ENCODE measurements at regions not wholly inside any gene's neighbourhood (a gene's known extent, or its start where the extent isn't known, plus 50 kb on each side); places are given as distances from the start of the nearest gene placed in this dataset.

GRCh38 chr6:8670792-8671191 is 235.4 kb upstream of the SLC35B3 start:
- no peak for DNase-seq

DNA sequence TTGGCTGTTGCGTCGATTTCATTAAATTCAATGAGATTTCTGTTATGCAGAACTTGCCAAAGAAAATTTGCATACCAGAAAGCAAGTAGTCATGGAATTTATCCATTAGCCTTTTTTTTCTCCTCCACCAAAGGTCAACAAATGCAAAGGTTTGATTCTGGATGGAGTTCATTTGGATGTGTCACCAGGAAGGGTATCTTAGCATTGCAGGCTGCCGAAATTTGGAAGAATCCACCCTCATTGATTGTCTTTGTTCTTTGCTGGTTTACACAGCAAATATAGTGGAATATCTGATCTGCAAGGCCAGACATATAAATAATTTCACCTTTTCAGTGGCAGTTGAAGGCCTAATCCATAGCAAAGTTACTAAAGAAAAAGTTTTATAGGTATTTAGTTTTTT is 229.4 kb upstream of the SLC35B3 start:
- no peak for DNase-seq

DNA sequence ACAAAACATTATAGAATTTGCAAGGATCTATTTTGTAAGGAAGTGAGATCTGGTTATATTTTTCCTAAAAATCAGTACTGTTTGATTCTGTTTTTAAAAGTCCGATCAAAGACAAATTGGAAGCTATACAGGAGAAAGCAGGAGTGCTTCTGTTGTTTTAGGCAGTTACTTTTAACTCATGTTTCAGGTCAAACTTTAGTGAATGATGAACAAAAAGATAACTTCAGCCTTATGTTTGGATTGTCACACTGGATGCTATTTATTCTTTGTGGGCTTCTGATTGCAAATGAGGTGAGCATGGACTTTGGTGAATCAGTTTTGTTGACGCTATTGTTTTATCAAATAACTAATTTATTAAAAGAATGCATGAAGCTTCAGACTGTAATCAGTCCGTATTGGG is 228.7 kb upstream of the SLC35B3 start:
- no peak for DNase-seq

- DNase-seq = no peak
Observed at GRCh38 chr6:8659404-8660189, 224.3 kb upstream of the SLC35B3 start.

DNA sequence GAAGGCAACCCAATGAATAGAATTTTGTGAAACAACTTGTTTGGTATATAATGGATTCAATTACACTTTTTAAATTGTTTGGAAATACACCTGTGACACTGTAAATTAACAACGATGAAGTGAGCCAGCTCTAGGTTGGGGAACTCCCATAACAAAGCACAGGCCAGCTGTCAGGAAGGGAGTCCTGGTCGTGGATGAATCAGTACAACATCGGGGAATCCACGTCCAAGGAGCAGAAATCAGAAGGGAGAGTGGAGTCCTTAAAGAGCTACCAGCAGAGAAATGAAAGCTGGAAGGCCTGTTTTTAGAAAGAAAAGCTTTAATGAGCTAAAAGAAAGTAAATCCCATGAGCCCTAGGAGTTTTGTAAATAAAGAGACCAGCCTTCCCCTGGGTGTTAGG is 223.1 kb upstream of the SLC35B3 start:
- DNase-seq = no peak

GRCh38 chr6:8657522-8657921 is 222.2 kb upstream of the SLC35B3 start:
- DNase-seq = no peak

- DNase-seq = no peak
Observed at GRCh38 chr6:8655670-8656454, 220.5 kb upstream of the SLC35B3 start.

DNA sequence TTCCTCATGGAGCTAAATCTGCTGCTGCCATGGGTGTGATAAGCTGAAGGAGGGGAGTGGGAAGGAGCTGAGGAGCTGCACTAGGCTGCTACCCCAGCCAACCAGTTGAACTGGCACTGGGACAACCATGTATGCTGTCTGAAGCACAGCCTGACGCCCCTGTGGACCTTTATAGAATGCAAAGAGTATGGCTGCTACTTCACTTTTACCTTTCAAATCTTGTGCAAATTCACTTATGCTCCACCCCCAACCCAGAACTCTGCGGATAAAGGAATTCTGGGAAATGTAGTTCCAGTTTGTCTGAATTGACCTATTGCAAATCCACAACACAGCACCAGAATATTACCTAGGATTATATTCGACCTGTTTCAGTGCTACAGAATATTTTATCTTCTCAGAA is 217.4 kb upstream of the SLC35B3 start:
- DNase-seq = no peak

GRCh38 chr6:8651998-8652397 is 216.7 kb upstream of the SLC35B3 start:
- DNase-seq = no peak

DNA sequence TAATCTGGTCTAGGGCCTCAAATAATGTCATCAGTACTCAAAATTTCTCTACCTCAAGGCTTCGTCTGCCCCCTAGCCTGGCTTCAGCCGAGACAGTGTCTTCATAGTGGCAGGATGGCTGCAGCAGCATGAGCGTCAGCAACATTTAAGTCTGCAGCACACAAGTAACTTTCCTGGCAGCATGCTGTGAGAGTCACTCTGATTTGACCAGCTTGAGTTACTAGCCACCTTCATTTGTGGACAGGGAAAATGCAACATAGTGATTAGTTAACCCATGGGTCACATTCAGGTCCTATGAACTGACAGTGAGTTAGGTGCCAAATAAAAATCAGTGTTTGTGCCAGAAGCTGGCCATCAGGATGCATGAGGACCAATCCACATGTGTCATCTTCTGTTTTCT is 209.9 kb upstream of the SLC35B3 start:
- no peak for DNase-seq

DNA sequence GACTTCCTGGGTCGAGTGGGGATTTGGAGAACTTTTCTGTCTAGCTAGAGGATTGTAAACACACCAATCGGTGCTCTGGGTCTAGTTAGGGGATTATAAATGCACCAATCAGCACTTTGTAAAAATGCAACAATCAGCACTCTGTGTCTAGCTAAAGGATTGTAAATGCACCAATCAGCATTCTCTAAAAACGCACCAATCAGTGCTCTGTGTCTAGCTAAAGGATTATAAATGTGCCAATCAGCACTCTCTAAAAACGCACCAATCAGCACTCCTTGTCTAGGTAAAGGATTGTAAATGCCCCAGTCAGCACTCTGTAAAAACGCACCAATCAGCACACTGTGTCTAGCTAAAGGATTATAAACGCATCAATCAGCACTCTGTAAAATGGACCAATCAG is 209.0 kb upstream of the SLC35B3 start:
- no peak for DNase-seq

DNA sequence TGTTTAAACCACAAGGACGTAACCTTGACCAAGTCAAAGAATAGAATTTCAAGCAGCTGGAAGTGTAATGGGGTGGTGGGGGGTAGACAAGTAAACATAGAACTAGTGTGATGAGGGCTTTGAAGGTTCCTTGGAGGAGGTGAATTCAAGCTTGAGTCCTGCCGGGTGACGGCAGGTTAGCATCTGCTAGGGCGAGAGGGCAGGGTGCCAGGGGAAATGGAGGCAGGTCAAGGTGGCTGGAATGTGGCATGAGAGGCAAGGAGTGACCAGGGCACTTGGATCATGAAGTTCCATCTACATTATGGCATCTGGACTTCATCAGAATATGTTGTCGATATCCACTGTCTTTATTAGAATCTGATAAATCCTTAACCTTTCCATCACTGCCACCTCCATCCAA is 207.5 kb upstream of the SLC35B3 start:
- DNase-seq = no peak

GRCh38 chr6:8642131-8642530 is 206.8 kb upstream of the SLC35B3 start:
- no peak for DNase-seq

DNA sequence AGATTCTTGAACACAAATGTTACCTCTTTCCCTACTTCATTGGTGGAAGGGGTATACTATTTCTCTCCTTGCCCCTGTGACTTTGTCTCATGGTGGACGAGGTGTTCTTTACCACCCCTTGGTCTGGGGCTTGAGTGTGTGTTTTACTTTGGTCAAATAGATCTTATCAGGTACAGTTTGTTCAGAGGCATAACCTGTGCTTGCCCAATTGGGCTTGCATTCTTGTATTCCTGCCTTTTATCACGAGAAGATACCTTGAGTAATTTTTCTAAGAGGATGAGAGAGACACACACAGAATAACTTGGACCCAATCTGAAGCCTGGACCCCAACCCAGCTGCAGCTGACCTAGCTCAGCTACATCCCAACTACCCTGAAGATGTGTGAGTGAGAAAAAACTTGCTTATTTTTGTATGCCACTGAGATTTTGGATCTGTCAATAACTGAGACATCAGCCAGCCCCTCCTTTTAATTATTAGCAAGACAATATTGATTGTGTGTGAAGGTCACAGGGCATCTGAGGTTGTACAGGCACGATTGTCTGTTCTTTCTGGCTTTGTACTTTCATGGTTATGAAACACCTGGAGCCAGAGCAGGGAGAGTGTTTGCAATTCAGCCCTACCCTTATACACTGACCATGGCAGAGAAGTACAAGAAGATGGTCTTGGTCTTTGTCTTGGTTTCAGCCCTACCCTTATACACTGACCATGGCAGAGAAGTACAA is 204.7 kb upstream of the SLC35B3 start:
- no peak for DNase-seq

- no peak for DNase-seq
Observed at GRCh38 chr6:8637896-8638597, 202.7 kb upstream of the SLC35B3 start.

GRCh38 chr6:8633762-8634161 is 198.4 kb upstream of the SLC35B3 start:
- no peak for DNase-seq

GRCh38 chr6:8628736-8629135 is 193.4 kb upstream of the SLC35B3 start:
- DNase-seq = no peak

DNA sequence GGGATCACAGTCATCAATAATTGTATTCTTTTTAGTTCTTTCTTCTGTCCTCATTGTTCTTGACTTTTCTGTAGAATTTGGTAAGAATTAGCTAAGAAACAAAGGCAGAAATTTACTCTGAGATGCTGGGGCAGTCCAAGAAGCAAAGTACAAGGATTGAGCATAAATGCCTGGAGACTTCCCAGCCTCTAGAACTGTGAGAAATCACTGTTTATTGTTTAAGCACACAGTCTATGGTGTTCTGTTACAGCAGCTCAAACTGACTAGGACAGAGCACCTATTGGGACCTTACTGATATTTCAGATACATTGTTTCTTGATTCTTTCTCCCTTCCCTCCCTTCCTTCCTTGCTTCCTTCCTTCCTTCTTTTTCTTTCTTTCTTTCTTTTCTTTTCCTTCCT is 192.7 kb upstream of the SLC35B3 start:
- no peak for DNase-seq

DNA sequence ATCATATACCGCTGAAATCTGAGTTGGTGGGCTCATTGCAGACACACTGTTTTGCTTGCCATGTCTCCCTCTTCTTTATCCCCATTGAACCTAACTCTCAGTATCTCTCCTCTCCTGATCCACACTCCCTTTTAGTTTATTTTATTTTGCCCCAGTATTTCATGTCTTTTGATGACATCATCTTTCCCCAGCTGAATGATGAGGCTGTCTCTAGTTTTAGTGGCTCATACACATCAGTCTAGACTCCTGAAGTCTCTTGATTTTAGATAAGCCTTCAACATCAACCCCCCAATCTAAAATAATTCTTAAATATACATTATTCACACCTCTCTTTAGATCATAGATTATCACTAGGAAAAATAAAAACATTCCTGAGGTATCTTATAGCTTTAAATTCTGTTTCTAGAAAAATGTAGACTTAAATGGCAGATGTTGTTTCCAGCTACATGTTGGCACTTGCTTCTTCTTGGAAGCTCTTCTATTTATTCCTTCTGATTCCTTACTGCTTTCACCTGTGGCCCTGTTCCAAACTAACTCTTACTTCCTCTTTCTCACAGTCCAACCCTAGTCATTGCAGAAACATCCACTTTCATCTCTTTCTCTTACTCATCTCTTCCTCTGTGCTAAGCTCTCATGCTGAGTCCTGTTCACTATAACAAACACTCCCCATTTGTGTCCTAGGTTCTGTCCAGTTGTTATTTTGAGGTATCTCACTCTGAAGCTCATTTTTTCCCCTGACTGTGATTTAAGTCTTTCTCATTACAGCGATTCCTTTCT is 191.9 kb upstream of the SLC35B3 start:
- no peak for DNase-seq

- no peak for DNase-seq
Observed at GRCh38 chr6:8624665-8625064, 189.3 kb upstream of the SLC35B3 start.

GRCh38 chr6:8623441-8623840 is 188.1 kb upstream of the SLC35B3 start:
- no peak for DNase-seq

DNA sequence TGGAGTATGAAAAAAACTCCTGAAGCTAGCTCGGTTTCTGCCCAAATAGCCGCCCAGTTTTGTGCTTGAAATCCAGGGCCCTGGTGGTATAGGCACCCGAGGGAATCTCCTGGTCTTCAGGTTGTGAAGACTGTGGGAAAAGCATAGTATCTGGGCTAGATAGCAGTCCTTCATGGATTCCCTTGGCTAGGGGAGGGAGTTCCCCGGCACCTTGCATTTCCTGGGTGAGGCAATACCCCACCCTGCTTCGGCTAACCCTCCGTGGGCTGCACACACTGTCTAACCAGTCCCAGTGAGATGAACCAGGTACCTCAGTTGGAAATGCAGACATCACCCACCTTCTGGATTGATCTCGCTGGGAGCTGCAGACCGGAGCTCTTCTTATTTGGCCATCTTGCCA is 184.5 kb upstream of the SLC35B3 start:
- DNase-seq = no peak
